Activated T-helper 1 cell treated with anti-CD3 and anti-CD28 coated beads, Interleukin-2, amount 50 U/mL, for 16 hours (primary cell): ENCODE measurements at regions not wholly inside any gene's neighbourhood (a gene's known extent, or its start where the extent isn't known, plus 50 kb on each side); places are given as distances from the start of the nearest gene placed in this dataset.

Experiments
- DNase-seq, 2 donors: peaks; one replicate each; pipeline ENCODE4 v3.0.0-alpha.2; 2020; ENCODE audit warnings: low read depth in 1 of 2, low spot score in 1 of 2

- no peak for DNase-seq
Observed at GRCh38 chr13:31956980-31957644, 74.5 kb upstream of the FRY start.

- no peak for DNase-seq
Observed at GRCh38 chr13:31957772-31958171, 73.8 kb upstream of the FRY start.

- DNase-seq: no peak
Observed at GRCh38 chr13:31962731-31963370, 68.7 kb upstream of the FRY start.

- DNase-seq: no peak
Observed at GRCh38 chr13:31963631-31964030, 67.9 kb upstream of the FRY start.

GRCh38 chr13:31964168-31964567, 67.4 kb upstream of the FRY start:
- no peak for DNase-seq

GRCh38 chr13:31965361-31966066, 66.1 kb upstream of the FRY start:
- no peak for DNase-seq

- no peak for DNase-seq
Observed at GRCh38 chr13:31967155-31967554, 64.4 kb upstream of the FRY start.

- no peak for DNase-seq
Observed at GRCh38 chr13:31968473-31968872, 63.1 kb upstream of the FRY start.

GRCh38 chr13:31970231-31970930, 61.2 kb upstream of the FRY start:
- no peak for DNase-seq

GRCh38 chr13:31972453-31972852, 59.1 kb upstream of the FRY start:
- no peak for DNase-seq

- no peak for DNase-seq
Observed at GRCh38 chr13:31978021-31978420, 53.6 kb upstream of the FRY start.

GRCh38 chr13:31980830-31981229, 50.7 kb upstream of the FRY start:
- DNase-seq: no peak
